SK-N-SH treated with all-trans-retinoic acid at 6 μM for 48 hours (cell line): ENCODE measurements at regions not wholly inside any gene's neighbourhood (a gene's known extent, or its start where the extent isn't known, plus 50 kb on each side); places are given as distances from the start of the nearest gene placed in this dataset.

Experiments used
- ATAC-seq: fragments of 200-7000 bp; cut with Tn5 transposase; 3 replicates; pipeline ENCODE4 v1.9.1; 2020; ENCODE audit warnings: mild to moderate bottlenecking, moderate library complexity
- ARNTL ChIP-seq: fragments of 450-650 bp; formaldehyde crosslinking; IDR thresholded peaks from 2 replicates; pipeline ENCODE4 v1.5.0; 2020; ENCODE audit warnings: low read depth, mild to moderate bottlenecking, moderate library complexity, borderline replicate concordance
- BACH2 ChIP-seq: fragments of 250-450 bp; sonication (Bioruptor Pico); IDR thresholded peaks from 2 replicates; pipeline ENCODE4 v1.9.0; 2021; ENCODE audit warnings: mild to moderate bottlenecking, borderline replicate concordance
- CREB5 ChIP-seq: fragments of 250-450 bp; sonication (Bioruptor Pico); IDR thresholded peaks from 2 replicates; pipeline ENCODE4 v1.5.1; 2020; ENCODE audit warnings: low read depth, mild to moderate bottlenecking, moderate library complexity
- CSDC2 ChIP-seq: fragments of 250-450 bp; sonication (Bioruptor Pico); IDR thresholded peaks from 2 replicates; pipeline ENCODE4 v1.5.0; 2020; ENCODE audit warnings: mild to moderate bottlenecking, moderate library complexity
- ESRRG ChIP-seq: fragments of 250-450 bp; sonication (Bioruptor Pico); IDR thresholded peaks from 2 replicates; pipeline ENCODE4 v1.6.1; 2021; ENCODE audit warnings: mild to moderate bottlenecking
- GLIS3 ChIP-seq: fragments of 250-450 bp; sonication (Bioruptor Pico); IDR thresholded peaks from 2 replicates; pipeline ENCODE4 v1.5.0; 2020; ENCODE audit warnings: mild to moderate bottlenecking, moderate library complexity
- ISL1 ChIP-seq: fragments of 250-450 bp; sonication (Bioruptor Pico); IDR thresholded peaks from 2 replicates; pipeline ENCODE4 v2.1.2; 2022; ENCODE audit warnings: mild to moderate bottlenecking, moderate library complexity
- OSR1 ChIP-seq: fragments of 250-450 bp; sonication (Bioruptor Pico); IDR thresholded peaks from 2 replicates; pipeline ENCODE4 v1.8.0; 2022; ENCODE audit warnings: moderate library complexity, mild to moderate bottlenecking, inconsistent platforms
- POU6F1 ChIP-seq: fragments of 250-450 bp; sonication (Bioruptor Pico); IDR thresholded peaks from 2 replicates; pipeline ENCODE4 v1.8.0; 2021; ENCODE audit warnings: low read depth, mild to moderate bottlenecking, moderate library complexity, borderline replicate concordance
- PPARA ChIP-seq: fragments of 250-450 bp; sonication (Bioruptor Pico); IDR thresholded peaks from 2 replicates; pipeline ENCODE4 v1.5.0; 2020; ENCODE audit warnings: mild to moderate bottlenecking, borderline replicate concordance
- RARB ChIP-seq: fragments of 250-450 bp; sonication (Bioruptor Pico); IDR thresholded peaks from 2 replicates; pipeline ENCODE4 v1.8.0; 2021; ENCODE audit warnings: mild to moderate bottlenecking, moderate library complexity
- TCF4 ChIP-seq: fragments of 250-450 bp; sonication (Bioruptor Pico); IDR thresholded peaks from 2 replicates; pipeline ENCODE4 v1.8.0; 2021; ENCODE audit warnings: mild to moderate bottlenecking, moderate library complexity, borderline replicate concordance
- TSHZ2 ChIP-seq: fragments of 250-450 bp; sonication (Bioruptor Pico); IDR thresholded peaks from 2 replicates; pipeline ENCODE4 v1.5.0; 2020; ENCODE audit warnings: mild to moderate bottlenecking, moderate library complexity
- ZC3H10 ChIP-seq: fragments of 250-450 bp; sonication (Bioruptor Pico); IDR thresholded peaks from 2 replicates; pipeline ENCODE4 v1.5.1; 2021; ENCODE audit warnings: mild to moderate bottlenecking, moderate library complexity
- ZFP3 ChIP-seq: fragments of 250-450 bp; sonication (Bioruptor Pico); IDR thresholded peaks from 2 replicates; pipeline ENCODE4 v1.5.0; 2020; ENCODE audit warnings: mild to moderate bottlenecking, moderate library complexity
- ZFP30 ChIP-seq: fragments of 450-650 bp; formaldehyde crosslinking; IDR thresholded peaks from 2 replicates; pipeline ENCODE4 v1.5.0; 2022; ENCODE audit warnings: mild to moderate bottlenecking, moderate library complexity
- ZNF565 ChIP-seq: fragments of 450-650 bp; formaldehyde crosslinking; conservative IDR thresholded peaks from 2 replicates; pipeline ENCODE4 v1.5.0; 2020; ENCODE audit warnings: low read depth, mild to moderate bottlenecking, moderate library complexity
- ZNF70 ChIP-seq: fragments of 450-650 bp; formaldehyde crosslinking; IDR thresholded peaks from 2 replicates; pipeline ENCODE4 v1.5.0; 2020; ENCODE audit warnings: mild to moderate bottlenecking, moderate library complexity
- ZNF8 ChIP-seq: fragments of 450-650 bp; formaldehyde crosslinking; IDR thresholded peaks from 2 replicates; pipeline ENCODE4 v1.5.0; 2020; ENCODE audit warnings: mild to moderate bottlenecking, moderate library complexity
- TF ChIP-seq, protein P1 (sequence below): fragments of 250-450 bp; sonication (Bioruptor Pico); IDR thresholded peaks from 2 replicates; pipeline ENCODE4 v1.8.0; 2020; ENCODE audit warnings: mild to moderate bottlenecking, moderate library complexity, borderline replicate concordance
- TF ChIP-seq, protein P2 (sequence below): fragments of 250-450 bp; sonication (Bioruptor Pico); IDR thresholded peaks from 2 replicates; pipeline ENCODE4 v1.5.1; 2021; ENCODE audit warnings: mild to moderate bottlenecking, moderate library complexity

DNA sequence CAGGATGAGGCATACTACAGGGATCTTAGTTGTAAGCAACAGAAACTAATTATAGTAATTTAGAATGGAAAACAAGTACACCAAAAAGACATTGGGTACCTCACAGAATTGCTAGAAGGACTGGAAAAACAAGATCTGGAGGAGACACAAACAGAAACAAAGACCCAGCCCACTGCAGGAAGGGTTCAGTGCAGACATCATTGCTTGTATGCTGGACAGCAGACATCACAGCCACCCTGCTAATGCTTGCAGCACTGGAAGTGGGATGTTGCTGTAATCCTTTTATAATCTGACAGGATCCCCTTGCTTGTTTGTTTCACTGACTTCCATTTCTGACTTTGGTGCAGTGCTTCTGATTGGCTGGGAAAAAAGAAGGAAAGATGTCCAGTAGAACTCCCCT is 111.4 kb upstream of the ZNF678 start:
- TF ChIP-seq TCF4 (CRISPR knock-in tag): no peak
- TF ChIP-seq, protein P1, sequence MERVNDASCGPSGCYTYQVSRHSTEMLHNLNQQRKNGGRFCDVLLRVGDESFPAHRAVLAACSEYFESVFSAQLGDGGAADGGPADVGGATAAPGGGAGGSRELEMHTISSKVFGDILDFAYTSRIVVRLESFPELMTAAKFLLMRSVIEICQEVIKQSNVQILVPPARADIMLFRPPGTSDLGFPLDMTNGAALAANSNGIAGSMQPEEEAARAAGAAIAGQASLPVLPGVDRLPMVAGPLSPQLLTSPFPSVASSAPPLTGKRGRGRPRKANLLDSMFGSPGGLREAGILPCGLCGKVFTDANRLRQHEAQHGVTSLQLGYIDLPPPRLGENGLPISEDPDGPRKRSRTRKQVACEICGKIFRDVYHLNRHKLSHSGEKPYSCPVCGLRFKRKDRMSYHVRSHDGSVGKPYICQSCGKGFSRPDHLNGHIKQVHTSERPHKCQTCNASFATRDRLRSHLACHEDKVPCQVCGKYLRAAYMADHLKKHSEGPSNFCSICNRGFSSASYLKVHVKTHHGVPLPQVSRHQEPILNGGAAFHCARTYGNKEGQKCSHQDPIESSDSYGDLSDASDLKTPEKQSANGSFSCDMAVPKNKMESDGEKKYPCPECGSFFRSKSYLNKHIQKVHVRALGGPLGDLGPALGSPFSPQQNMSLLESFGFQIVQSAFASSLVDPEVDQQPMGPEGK (CRISPR knock-in tag): no peak
- TF ChIP-seq BACH2 (CRISPR knock-in tag): no peak
- TF ChIP-seq ZC3H10 (CRISPR knock-in tag): no peak
- no peak for TF ChIP-seq ZFP30 (CRISPR knock-in tag)
- no peak for TF ChIP-seq ESRRG (CRISPR knock-in tag)
- no peak for TF ChIP-seq ARNTL
- TF ChIP-seq ZNF565 (CRISPR knock-in tag): no peak
- TF ChIP-seq, all 23 proteins: peak for 0
- no peak for ATAC-seq

DNA sequence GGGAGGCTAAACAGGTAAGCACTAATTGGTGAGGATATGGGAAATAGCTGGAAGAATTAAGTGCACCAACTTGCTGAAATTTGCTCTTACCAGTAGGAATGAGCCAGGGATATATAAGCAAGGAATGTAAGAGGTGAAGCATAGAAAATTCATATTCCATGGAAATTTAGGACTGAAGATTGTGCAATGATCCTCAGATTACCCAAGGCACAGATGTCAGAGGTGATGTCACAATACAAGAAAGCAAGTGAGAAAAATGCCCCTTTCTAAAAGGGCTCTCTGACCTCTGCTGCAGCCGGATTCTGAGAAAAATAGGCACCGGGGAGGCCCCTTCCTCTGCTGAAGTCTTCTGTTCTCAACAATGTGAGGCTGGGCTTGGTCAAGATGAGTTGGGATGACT is 112.3 kb upstream of the ZNF678 start:
- TF ChIP-seq ZNF565 (CRISPR knock-in tag) (no peak), CSDC2 (CRISPR knock-in tag) (no peak), ZFP3 (CRISPR knock-in tag) (no peak), GLIS3 (no peak), ZNF70 (CRISPR knock-in tag) (no peak), TSHZ2 (CRISPR knock-in tag) (no peak), RARB (no peak), ZFP30 (CRISPR knock-in tag) (no peak), CREB5 (no peak), ISL1 (CRISPR knock-in tag) (no peak), PPARA (no peak), OSR1 (CRISPR knock-in tag) (no peak), ZNF8 (CRISPR knock-in tag) (no peak), POU6F1 (CRISPR knock-in tag) (no peak)
- TF ChIP-seq, protein P1 (CRISPR knock-in tag): no peak
- no peak for ATAC-seq

DNA sequence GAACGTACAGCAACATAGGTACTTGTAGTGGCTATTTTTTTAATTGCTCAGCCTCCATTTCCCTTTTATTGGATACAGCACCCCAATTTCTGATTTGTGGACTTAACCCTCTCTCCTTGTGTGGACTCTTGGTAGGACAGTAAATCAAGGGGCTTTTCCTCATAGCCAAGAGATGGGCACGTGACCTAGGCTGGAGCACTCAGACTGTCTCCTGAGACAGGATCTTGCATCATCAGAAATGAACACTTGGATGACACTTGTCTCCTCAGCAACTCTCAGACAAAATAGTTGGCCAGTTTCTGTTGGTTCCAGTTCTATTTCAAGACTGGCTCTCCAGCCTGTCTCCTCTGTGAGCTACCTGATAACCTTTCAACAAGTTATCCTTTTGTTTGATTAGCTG is 112.9 kb upstream of the ZNF678 start:
- no peak for ATAC-seq
- no peak for TF ChIP-seq ZNF565 (CRISPR knock-in tag)
- TF ChIP-seq, protein P2, sequence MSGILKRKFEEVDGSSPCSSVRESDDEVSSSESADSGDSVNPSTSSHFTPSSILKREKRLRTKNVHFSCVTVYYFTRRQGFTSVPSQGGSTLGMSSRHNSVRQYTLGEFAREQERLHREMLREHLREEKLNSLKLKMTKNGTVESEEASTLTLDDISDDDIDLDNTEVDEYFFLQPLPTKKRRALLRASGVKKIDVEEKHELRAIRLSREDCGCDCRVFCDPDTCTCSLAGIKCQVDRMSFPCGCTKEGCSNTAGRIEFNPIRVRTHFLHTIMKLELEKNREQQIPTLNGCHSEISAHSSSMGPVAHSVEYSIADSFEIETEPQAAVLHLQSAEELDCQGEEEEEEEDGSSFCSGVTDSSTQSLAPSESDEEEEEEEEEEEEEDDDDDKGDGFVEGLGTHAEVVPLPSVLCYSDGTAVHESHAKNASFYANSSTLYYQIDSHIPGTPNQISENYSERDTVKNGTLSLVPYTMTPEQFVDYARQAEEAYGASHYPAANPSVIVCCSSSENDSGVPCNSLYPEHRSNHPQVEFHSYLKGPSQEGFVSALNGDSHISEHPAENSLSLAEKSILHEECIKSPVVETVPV (CRISPR knock-in tag): no peak
- no peak for TF ChIP-seq TSHZ2 (CRISPR knock-in tag)
- no peak for TF ChIP-seq ZFP30 (CRISPR knock-in tag)
- TF ChIP-seq CSDC2 (CRISPR knock-in tag): no peak
- TF ChIP-seq PPARA: no peak
- no peak for TF ChIP-seq ZFP3 (CRISPR knock-in tag)
- TF ChIP-seq GLIS3: no peak
- TF ChIP-seq CREB5: no peak
